H1 (cell line): ENCODE measurements at regions not wholly inside any gene's neighbourhood (a gene's known extent, or its start where the extent isn't known, plus 50 kb on each side); places are given as distances from the start of the nearest gene placed in this dataset.

ENCODE experiments used
- CTCF ChIA-PET: fragments of 300-600 bp; sonication (Branson Sonifier 250); formaldehyde crosslinking; loops from one replicate; lab custom pipeline; 2021; ENCODE audit not compliant: partially characterized antibody; lab: Charles Lee
- POLR2A ChIA-PET: fragments of 300-600 bp; sonication (Branson Sonifier 250); formaldehyde crosslinking; loops from one replicate; lab custom pipeline; 2021; ENCODE audit warnings: inconsistent platforms; ENCODE audit not compliant: partially characterized antibody; lab: Charles Lee
- DNase-seq, 2 experiments: peaks; one replicate each; pipeline versions ENCODE4 v3.0.0 to v3.0.0-alpha.2; 2010 to 2022; ENCODE audit warnings: low spot score in 2 of 2, low read depth in 1 of 2, mixed read lengths in 1 of 2
- FAIRE-seq: peaks from 2 replicates; lab custom pipeline; 2011; peaks lifted over from hg19 to GRCh38; lab: Jason Lieb, UNC
- H2AFZ ChIP-seq: 2 replicates; pipeline ENCODE4 v1.8.1; 2012; ENCODE audit warnings: low read length, inconsistent platforms
- H2AK5ac ChIP-seq: 2 replicates; pipeline ENCODE4 v1.6.1; 2013; ENCODE audit warnings: low read depth, low read length
- H2BK120ac ChIP-seq: replicated peaks from 2 replicates; pipeline ENCODE3; 2013; ENCODE audit warnings: low read depth, low read length, inconsistent platforms
- H2BK12ac ChIP-seq: 2 replicates; pipeline ENCODE4 v1.6.1; 2013; ENCODE audit warnings: low read depth, low read length
- H2BK15ac ChIP-seq: 2 replicates; pipeline ENCODE4 v1.6.1; 2013; ENCODE audit warnings: low read length
- H2BK20ac ChIP-seq: 2 replicates; pipeline ENCODE4 v1.6.1; 2013; ENCODE audit warnings: low read length
- H2BK5ac ChIP-seq: 2 replicates; pipeline ENCODE4 v1.6.1; 2013; ENCODE audit warnings: low read depth, low read length
- H3K14ac ChIP-seq: 2 replicates; pipeline ENCODE4 v1.6.1; 2013; ENCODE audit warnings: inconsistent platforms; ENCODE audit not compliant: insufficient read length
- H3K18ac ChIP-seq: 2 replicates; pipeline ENCODE4 v1.6.1; 2013; ENCODE audit warnings: low read length; ENCODE audit errors: extremely low read depth
- H3K23ac ChIP-seq: 2 replicates; pipeline ENCODE4 v1.6.1; 2013; ENCODE audit warnings: inconsistent platforms; ENCODE audit not compliant: insufficient read length
- H3K23me2 ChIP-seq: 2 replicates; pipeline ENCODE4 v1.6.1; 2013; ENCODE audit warnings: low read depth, low read length
- H3K27ac ChIP-seq: 2 replicates; pipeline ENCODE4 v1.6.1; 2011; ENCODE audit warnings: low read depth, low read length, inconsistent platforms
- H3K27me3 ChIP-seq, 4 experiments: replicated peaks in 1 of 4; 1 replicate in 1 of 4; 2 replicates in 3 of 4; pipeline versions ENCODE4 v1.6.1 to v1.8.1; 2011 to 2013; ENCODE audit warnings: low read length in 3 of 4, mild to moderate bottlenecking in 3 of 4, inconsistent platforms in 2 of 4, mixed read lengths in 2 of 4, moderate library complexity in 1 of 4; ENCODE audit not compliant: control insufficient read depth in 3 of 4, insufficient read depth in 3 of 4; ENCODE audit errors: extremely low read depth in 1 of 4
- H3K36me3 ChIP-seq, 4 experiments: 2 replicates each; pipeline versions ENCODE4 v1.6.1 to v1.8.1; 2011 to 2013; ENCODE audit warnings: mild to moderate bottlenecking in 4 of 4, low read length in 3 of 4, moderate library complexity in 2 of 4, control low read depth in 1 of 4, inconsistent platforms in 1 of 4; ENCODE audit not compliant: insufficient read depth in 4 of 4, control insufficient read depth in 2 of 4
- H3K4ac ChIP-seq: replicated peaks from 2 replicates; pipeline ENCODE3; 2013; ENCODE audit warnings: low read length, low read depth, mixed read lengths, inconsistent platforms; ENCODE audit not compliant: insufficient read length
- H3K4me1 ChIP-seq, 4 experiments: replicated peaks in 1 of 4; 1 replicate in 1 of 4; 2 replicates in 3 of 4; pipeline versions ENCODE4 v1.6.1 to v1.8.1; 2011 to 2013; ENCODE audit warnings: low read length in 3 of 4, inconsistent platforms in 2 of 4, mixed read lengths in 1 of 4; ENCODE audit not compliant: insufficient read depth in 4 of 4, control insufficient read depth in 3 of 4
- H3K4me2 ChIP-seq, 2 experiments: 2 replicates each; pipeline versions ENCODE4 v1.6.1 to v1.8.1; 2011 to 2013; ENCODE audit warnings: low read depth in 2 of 2, low read length in 2 of 2, control low read depth in 1 of 2, inconsistent platforms in 1 of 2, mild to moderate bottlenecking in 1 of 2; ENCODE audit not compliant: insufficient read depth in 1 of 2
- H3K4me3 ChIP-seq, 4 experiments: fragments of 200-600, 300-600 bp in 1 of 4; sonication (generic), shearing (Covaris generic), sonication (Bioruptor Twin) in 1 of 4; 2 replicates each; pipeline versions ENCODE4 v1.5.1 to v1.8.1; 2011 to 2016; ENCODE audit warnings: low read length in 4 of 4, low read depth in 3 of 4, control low read depth in 2 of 4, inconsistent platforms in 2 of 4, mild to moderate bottlenecking in 2 of 4, mixed read lengths in 1 of 4, moderate library complexity in 1 of 4; ENCODE audit not compliant: insufficient read depth in 2 of 4; ENCODE audit errors: extremely low read depth in 1 of 4
- H3K56ac ChIP-seq: replicated peaks from 2 replicates; pipeline ENCODE3; 2013; ENCODE audit warnings: low read depth, mild to moderate bottlenecking, mixed read lengths, low read length, inconsistent platforms; ENCODE audit not compliant: insufficient read length
- H3K79me1 ChIP-seq: 2 replicates; pipeline ENCODE4 v1.6.1; 2013; ENCODE audit warnings: low read depth, low read length, control low read depth
- H3K79me2 ChIP-seq, 2 experiments: 2 replicates each; pipeline versions ENCODE4 v1.6.1 to v1.8.1; 2012 to 2013; ENCODE audit warnings: low read length in 2 of 2, mild to moderate bottlenecking in 2 of 2, inconsistent platforms in 1 of 2; ENCODE audit not compliant: insufficient read depth in 2 of 2, control insufficient read depth in 1 of 2
- H3K9ac ChIP-seq, 4 experiments: replicated peaks in 1 of 4; 1 replicate in 1 of 4; 2 replicates in 3 of 4; pipeline versions ENCODE4 v1.6.1 to v1.8.1; 2011 to 2013; ENCODE audit warnings: low read depth in 3 of 4, low read length in 3 of 4, control low read depth in 2 of 4, mild to moderate bottlenecking in 2 of 4, moderate library complexity in 2 of 4, inconsistent platforms in 1 of 4; ENCODE audit errors: extremely low read depth in 1 of 4
- H3K9me3 ChIP-seq, 2 experiments: 2 replicates each; pipeline versions ENCODE4 v1.6.1 to v1.8.1; 2012 to 2013; ENCODE audit warnings: mild to moderate bottlenecking in 2 of 2, moderate library complexity in 2 of 2, control low read depth in 1 of 2, inconsistent platforms in 1 of 2, low read depth in 1 of 2, low read length in 1 of 2, mixed read lengths in 1 of 2; ENCODE audit not compliant: insufficient read depth in 2 of 2
- H4K20me1 ChIP-seq, 2 experiments: replicated peaks in 1 of 2; 2 replicates each; pipeline versions ENCODE3 to v1.8.1; 2011 to 2013; ENCODE audit warnings: inconsistent platforms in 2 of 2, low read length in 2 of 2, mild to moderate bottlenecking in 1 of 2; ENCODE audit not compliant: insufficient read depth in 2 of 2, control insufficient read depth in 1 of 2
- H4K5ac ChIP-seq: 2 replicates; pipeline ENCODE4 v1.6.1; 2013; ENCODE audit warnings: low read length, low read depth, mixed read lengths, inconsistent platforms; ENCODE audit not compliant: insufficient read length
- H4K8ac ChIP-seq: 2 replicates; pipeline ENCODE4 v1.8.0; 2013; ENCODE audit warnings: mild to moderate bottlenecking, moderate library complexity, low read length, inconsistent platforms; ENCODE audit not compliant: insufficient read depth; ENCODE audit errors: extremely low read depth
- H4K91ac ChIP-seq: replicated peaks from 2 replicates; pipeline ENCODE3; 2013; ENCODE audit warnings: low read length, mixed read lengths, inconsistent platforms; ENCODE audit not compliant: insufficient read length
- ATF2 ChIP-seq: IDR thresholded peaks from 2 replicates; pipeline ENCODE4 v1.6.1; 2012; ENCODE audit warnings: low read length, inconsistent platforms
- BACH1 ChIP-seq: IDR thresholded peaks from 2 replicates; pipeline ENCODE4 v1.6.1; 2012; ENCODE audit warnings: low read length, improper control_type of control experiment
- CEBPB ChIP-seq: IDR thresholded peaks from 2 replicates; pipeline ENCODE4 v1.6.1; 2012; ENCODE audit warnings: low read depth, low read length
- CHD2 ChIP-seq: IDR thresholded peaks from 2 replicates; pipeline ENCODE4 v1.6.1; 2012; ENCODE audit warnings: low read length, improper control_type of control experiment
- CREB1 ChIP-seq: IDR thresholded peaks from 2 replicates; pipeline ENCODE4 v1.6.1; 2012; ENCODE audit warnings: inconsistent platforms
- GTF2F1 ChIP-seq: IDR thresholded peaks from 2 replicates; pipeline ENCODE4 v1.6.1; 2012; ENCODE audit warnings: low read depth, low read length, improper control_type of control experiment, borderline replicate concordance
- HDAC6 ChIP-seq: IDR thresholded peaks from one replicate; pipeline ENCODE4 v1.7.1; 2012; ENCODE audit warnings: low read depth, mild to moderate bottlenecking, inconsistent platforms, low read length, moderate library complexity
- POU5F1 ChIP-seq: IDR thresholded peaks from 2 replicates; pipeline ENCODE4 v1.6.1; 2011; ENCODE audit warnings: low read depth, mild to moderate bottlenecking, low read length, moderate library complexity
- RAD21 ChIP-seq, 2 experiments: IDR thresholded peaks in 1 of 2; conservative IDR thresholded peaks in 1 of 2; 2 replicates each; pipeline ENCODE4 v1.6.1; 2011; ENCODE audit warnings: low read depth in 2 of 2, low read length in 2 of 2, improper control_type of control experiment in 1 of 2, inconsistent platforms in 1 of 2, mild to moderate bottlenecking in 1 of 2, moderate library complexity in 1 of 2
- RFX5 ChIP-seq: IDR thresholded peaks from 2 replicates; pipeline ENCODE4 v1.6.1; 2011; ENCODE audit warnings: low read depth, low read length, improper control_type of control experiment, borderline replicate concordance
- SAP30 ChIP-seq: fragments of 300-600 bp; sonication (generic); IDR thresholded peaks from 2 replicates; pipeline ENCODE4 v1.7.1; 2012; ENCODE audit warnings: low read length, moderate library complexity, mild to moderate bottlenecking, inconsistent platforms; ENCODE audit not compliant: insufficient read depth, insufficient replicate concordance
- SP2 ChIP-seq: IDR thresholded peaks from 2 replicates; pipeline ENCODE4 v1.6.1; 2012; ENCODE audit warnings: mild to moderate bottlenecking, low read length, inconsistent platforms
- SUZ12 ChIP-seq: fragments of 200-600 bp; sonication (generic); IDR thresholded peaks from 2 replicates; pipeline ENCODE4 v1.6.1; 2012; ENCODE audit warnings: mild to moderate bottlenecking, inconsistent platforms, low read length, moderate library complexity, mixed read lengths
- WGBS, 2 experiments: shearing (Covaris generic) in 1 of 2; methylation state at CpG; one replicate each; pipeline versions ENCODE4 v1.1.6 to v1.1.7; 2013 to 2015; ENCODE audit warnings: low lambda C conversion rate in 2 of 2, mixed read lengths in 2 of 2, inconsistent platforms in 1 of 2, low coverage in 1 of 2, missing lambda C conversion rate in 1 of 2; ENCODE audit not compliant: insufficient replicate concordance in 2 of 2, insufficient coverage in 1 of 2, insufficient read length in 1 of 2; ENCODE audit errors: extremely low coverage in 1 of 2, missing lambda C conversion rate in 1 of 2; 5-methylcytosine and 5-hydroxymethylcytosine counted together

GRCh38 chr6:50463931-50464330 is 249.4 kb upstream of the TFAP2D start:
- no peak for FAIRE-seq
- Histone ChIP-seq H3K79me2 (no peaks in the 10 kb centered on the region), H3K18ac (no peak overlapping the region), H4K20me1 (no peaks in the 10 kb centered on the region), H2BK20ac (no peak overlapping the region), H4K5ac (no peak overlapping the region), H2BK12ac (no peak overlapping the region), H3K14ac (no peak overlapping the region), H3K9ac (no peak overlapping the region), H3K79me1 (no peaks in the 10 kb centered on the region), H3K4me1 (no peaks in the 10 kb centered on the region), H3K23ac (no peak overlapping the region), H3K36me3 (no peaks in the 10 kb centered on the region), H4K8ac (no peak overlapping the region), H2AK5ac (no peak overlapping the region), H3K4me3 (no peak overlapping the region), H3K27ac (no peak overlapping the region), H3K9me3 (no peaks in the 10 kb centered on the region), H2AFZ (no peak overlapping the region), H3K56ac (no peak overlapping the region), H3K4ac (no peak overlapping the region), H2BK5ac (no peak overlapping the region), H3K27me3 (no peaks in the 10 kb centered on the region), H2BK15ac (no peak overlapping the region), H4K91ac (no peak overlapping the region), H2BK120ac (no peak overlapping the region), H3K4me2 (no peak overlapping the region), H3K23me2 (no peaks in the 10 kb centered on the region; the same call in 1 of the 2 replicates)
- CTCF ChIA-PET: no interaction called here
- DNase-seq: no peak
- POLR2A ChIA-PET: no interaction called here
- 96% methylated on average over 4 of the region's 4 CpGs; no CpG with 5 or more reads in 1 of the 2 experiments for WGBS, 2 experiments
- TF ChIP-seq CREB1: no peak
- no peak for TF ChIP-seq HDAC6
- no peak for TF ChIP-seq SUZ12
- TF ChIP-seq POU5F1: no peak
- TF ChIP-seq CEBPB: no peak
- no peak for TF ChIP-seq BACH1
- no peak for TF ChIP-seq CHD2
- no peak for TF ChIP-seq SAP30
- no peak for TF ChIP-seq GTF2F1
- no peak for TF ChIP-seq SP2
- no peak for TF ChIP-seq RAD21 (IDR thresholded peaks at IDR 0.05 in 1 of 2, conservative IDR thresholded peaks at IDR 0.05 in 1 of 2; ENCODE audit: low read depth in 2 of 2, low read length in 2 of 2)
- no peak for TF ChIP-seq RFX5
- no peak for TF ChIP-seq ATF2
